ENCODE measurements at regions not wholly inside any gene's neighbourhood (a gene's known extent, or its start where the extent isn't known, plus 50 kb on each side); places are given as distances from the start of the nearest gene placed in this dataset.

GRCh38 chr2:12533337-12534005, 183.3 kb upstream of the TRIB2 start:
- TF ChIP-seq CTCF (IDR thresholded peaks at IDR 0.05), result no peak
- no peak for TF ChIP-seq ZFX (IDR thresholded peaks at IDR 0.05; ENCODE audit: borderline replicate concordance)

All from 22Rv1 (cell line).